Testis (tissue), 2 donors: ENCODE measurements at regions not wholly inside any gene's neighbourhood (a gene's known extent, or its start where the extent isn't known, plus 50 kb on each side); places are given as distances from the start of the nearest gene placed in this dataset.

Source experiments
- DNase-seq: peaks from one replicate; pipeline ENCODE4 v3.0.0-alpha.2; 2019
- H3K27ac ChIP-seq, 2 donors: fragments of 200-600 bp; sonication (generic); one replicate each; pipeline ENCODE4 v1.5.1; 2019
- H3K27me3 ChIP-seq: fragments of 200-600 bp; sonication (generic); one replicate; pipeline ENCODE4 v1.5.1; 2019
- H3K36me3 ChIP-seq: fragments of 200-600 bp; sonication (generic); one replicate; pipeline ENCODE4 v1.5.1; 2017; ENCODE audit warnings: low read depth; ENCODE audit errors: missing control alignments
- H3K4me1 ChIP-seq: fragments of 200-600 bp; sonication (generic); one replicate; pipeline ENCODE4 v1.5.1; 2019
- H3K4me3 ChIP-seq, 2 donors: fragments of 200-600 bp; sonication (generic); one replicate each; pipeline ENCODE4 v1.5.1; 2017 to 2019
- H3K9me3 ChIP-seq: fragments of 200-600 bp; sonication (generic); one replicate; pipeline ENCODE4 v1.5.1; 2017
- POLR2A ChIP-seq: fragments of 450-650 bp; IDR thresholded peaks from one replicate; pipeline ENCODE4 v1.6.1; 2017; ENCODE audit warnings: antibody characterized with exemption, mild to moderate bottlenecking, moderate library complexity
- WGBS, 2 donors: methylation state at CpG; one replicate each; pipeline ENCODE4 v1.1.5; 2018; 5-methylcytosine and 5-hydroxymethylcytosine counted together
- intact Hi-C: fragments of 100-400 bp; cut with DNase I; formaldehyde crosslinking; loops from one replicate; pipeline ENCODE4 v1.15.1; 2023; ENCODE audit warnings: low total_unique reads
- TF ChIP-seq, protein P1 (sequence below), 3 experiments: fragments of 450-650 bp in 2 of 3; fragments of 200-600 bp in 1 of 3; sonication (generic) in 1 of 3; IDR thresholded peaks; one replicate each; pipeline ENCODE4 v1.5.1; 2016 to 2019; ENCODE audit warnings: antibody characterized with exemption in 3 of 3, mild to moderate bottlenecking in 2 of 3, moderate library complexity in 1 of 3

DNA sequence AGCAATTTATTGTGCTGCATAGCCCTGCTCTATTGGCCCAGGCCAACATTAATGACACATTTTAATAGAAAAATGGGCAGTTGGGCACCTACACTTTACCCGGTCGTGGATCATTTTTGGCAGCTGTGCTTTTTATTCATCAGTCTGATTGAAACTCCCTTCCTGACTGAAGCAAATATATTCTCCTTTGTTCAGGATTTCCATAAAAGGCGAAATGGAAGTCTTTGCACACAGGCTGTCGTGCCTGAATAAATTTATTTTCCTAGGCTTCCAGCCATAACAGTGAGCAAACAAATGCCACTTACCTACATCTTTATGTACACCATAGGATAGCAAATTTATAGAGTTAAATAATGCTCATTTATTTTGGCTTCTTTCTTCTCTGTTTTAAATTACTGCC lies 480.7 kb upstream of the DCN start:
- no peak for TF ChIP-seq POLR2A
- TF ChIP-seq, protein P1, sequence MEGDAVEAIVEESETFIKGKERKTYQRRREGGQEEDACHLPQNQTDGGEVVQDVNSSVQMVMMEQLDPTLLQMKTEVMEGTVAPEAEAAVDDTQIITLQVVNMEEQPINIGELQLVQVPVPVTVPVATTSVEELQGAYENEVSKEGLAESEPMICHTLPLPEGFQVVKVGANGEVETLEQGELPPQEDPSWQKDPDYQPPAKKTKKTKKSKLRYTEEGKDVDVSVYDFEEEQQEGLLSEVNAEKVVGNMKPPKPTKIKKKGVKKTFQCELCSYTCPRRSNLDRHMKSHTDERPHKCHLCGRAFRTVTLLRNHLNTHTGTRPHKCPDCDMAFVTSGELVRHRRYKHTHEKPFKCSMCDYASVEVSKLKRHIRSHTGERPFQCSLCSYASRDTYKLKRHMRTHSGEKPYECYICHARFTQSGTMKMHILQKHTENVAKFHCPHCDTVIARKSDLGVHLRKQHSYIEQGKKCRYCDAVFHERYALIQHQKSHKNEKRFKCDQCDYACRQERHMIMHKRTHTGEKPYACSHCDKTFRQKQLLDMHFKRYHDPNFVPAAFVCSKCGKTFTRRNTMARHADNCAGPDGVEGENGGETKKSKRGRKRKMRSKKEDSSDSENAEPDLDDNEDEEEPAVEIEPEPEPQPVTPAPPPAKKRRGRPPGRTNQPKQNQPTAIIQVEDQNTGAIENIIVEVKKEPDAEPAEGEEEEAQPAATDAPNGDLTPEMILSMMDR (IDR thresholded peaks at IDR 0.05) = no peak
- Histone ChIP-seq H3K9me3 (no peaks in the 10 kb centered on the region), H3K4me1 (no peaks in the 10 kb centered on the region), H3K27ac (no peak overlapping the region), H3K27me3 (no peaks in the 10 kb centered on the region), H3K36me3 (no peaks in the 10 kb centered on the region), H3K4me3 (no peak overlapping the region)
- intact Hi-C loops = no loop called here
- 79 to 92% methylated on average over 4 of the region's 4 CpGs for WGBS, 2 donors
- no peak for DNase-seq

DNA sequence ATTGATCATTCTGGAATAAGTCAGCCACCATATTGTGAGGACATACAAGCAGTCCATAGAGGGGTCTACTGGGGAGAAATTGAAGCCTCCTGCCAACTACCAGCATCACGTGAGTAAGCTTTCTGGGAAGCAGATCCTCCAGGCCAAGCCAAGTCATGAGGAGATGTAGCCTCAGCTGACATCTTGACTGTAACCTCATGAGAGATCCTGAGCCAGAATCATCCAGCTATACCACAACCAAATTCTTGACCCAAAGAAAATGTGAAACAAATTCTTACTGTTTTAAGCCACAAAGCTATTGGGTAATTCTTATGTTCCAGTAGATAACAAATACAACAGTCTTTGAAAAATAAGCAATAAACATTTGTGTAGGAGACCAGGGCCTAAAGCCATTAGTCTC lies 479.4 kb upstream of the DCN start:
- no peak overlapping the region for H3K27ac ChIP-seq
- H3K36me3 ChIP-seq = no peaks in the 10 kb centered on the region
- no peaks in the 10 kb centered on the region for H3K9me3 ChIP-seq
- TF ChIP-seq, protein P1 (IDR thresholded peaks at IDR 0.05) = no peak
- TF ChIP-seq POLR2A = no peak
- intact Hi-C loops = no loop called here
- H3K4me1 ChIP-seq = no peaks in the 10 kb centered on the region
- DNase-seq = no peak
- H3K4me3 ChIP-seq = no peak overlapping the region
- H3K27me3 ChIP-seq = no peaks in the 10 kb centered on the region
- WGBS, 2 donors = 78 to 80% methylated on average over 1 of the region's 1 CpG

DNA sequence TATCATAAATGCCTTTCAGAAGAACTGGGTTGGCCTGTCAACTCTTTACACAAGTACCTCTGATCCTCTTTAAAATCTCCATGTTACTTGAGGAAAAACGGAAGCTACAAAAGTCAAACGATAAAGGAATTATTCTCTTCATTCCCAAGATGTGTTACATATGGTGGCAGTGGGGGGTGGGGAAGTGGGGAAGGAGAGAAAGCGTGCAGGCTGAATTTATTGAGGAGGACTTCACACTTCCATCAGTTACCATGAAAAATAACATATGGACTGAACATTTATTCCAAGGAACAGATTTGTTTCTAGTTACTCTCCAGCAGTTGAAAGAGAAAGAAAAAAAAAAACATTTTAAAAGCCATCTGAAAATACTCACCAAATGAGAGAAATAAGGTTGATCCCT lies 474.4 kb upstream of the DCN start:
- H3K36me3 ChIP-seq = no peaks in the 10 kb centered on the region
- H3K27ac ChIP-seq = no peak overlapping the region
- TF ChIP-seq, protein P1 (IDR thresholded peaks at IDR 0.05) = no peak
- no peak for TF ChIP-seq POLR2A
- intact Hi-C loops = no loop called here
- H3K4me3 ChIP-seq = no peak overlapping the region
- DNase-seq = no peak
- no peaks in the 10 kb centered on the region for H3K4me1 ChIP-seq
- 86 to 90% methylated on average over 3 of the region's 3 CpGs for WGBS, 2 donors
- H3K27me3 ChIP-seq = no peaks in the 10 kb centered on the region
- H3K9me3 ChIP-seq = no peaks in the 10 kb centered on the region

DNA sequence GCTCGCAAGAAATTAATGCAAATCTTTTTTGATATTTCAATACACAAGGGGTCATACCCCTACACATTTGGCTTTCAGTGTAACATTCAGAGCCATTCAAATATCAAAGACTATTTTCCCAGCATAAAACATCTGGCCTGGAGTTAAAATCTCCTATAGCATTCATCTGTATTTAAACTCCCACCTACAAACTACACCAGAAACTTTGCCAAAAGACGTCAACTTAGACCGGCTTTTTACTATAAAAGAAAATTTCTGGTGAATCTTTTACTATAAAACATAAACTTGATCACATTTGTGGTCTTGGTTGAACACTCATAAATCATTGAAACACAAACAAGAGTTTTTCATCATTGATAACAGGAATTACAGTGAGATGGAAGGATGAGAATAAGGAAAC lies 473.3 kb upstream of the DCN start:
- Histone ChIP-seq H3K27me3 (no peaks in the 10 kb centered on the region), H3K4me1 (no peaks in the 10 kb centered on the region), H3K4me3 (no peak overlapping the region), H3K27ac (no peak overlapping the region), H3K36me3 (no peaks in the 10 kb centered on the region), H3K9me3 (no peaks in the 10 kb centered on the region)
- no peak for TF ChIP-seq POLR2A
- TF ChIP-seq, protein P1 (IDR thresholded peaks at IDR 0.05) = no peak
- intact Hi-C loops = no loop called here
- WGBS, 2 donors = 94 to 96% methylated on average over 3 of the region's 3 CpGs
- no peak for DNase-seq

DNA sequence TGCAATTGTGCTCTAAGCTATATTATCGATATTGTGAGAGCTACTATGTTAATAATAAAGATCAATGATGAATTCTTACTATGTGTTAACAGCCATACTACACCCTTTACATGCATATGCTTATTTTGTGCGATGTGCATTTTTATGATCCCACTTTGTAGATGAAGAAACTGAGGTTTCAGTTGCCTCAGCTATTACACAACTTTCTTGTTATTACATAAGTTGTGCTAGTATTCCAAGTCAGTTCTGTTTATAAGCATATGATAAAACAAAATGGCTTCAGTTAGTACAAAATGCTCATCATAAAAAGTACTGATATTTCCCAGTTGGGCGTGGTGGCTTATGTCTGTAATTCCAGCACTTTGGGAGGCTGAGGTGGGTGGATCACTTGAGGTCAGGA lies 471.5 kb upstream of the DCN start:
- H3K27ac ChIP-seq = no peak overlapping the region
- TF ChIP-seq, protein P1 (IDR thresholded peaks at IDR 0.05) = no peak
- no peak for TF ChIP-seq POLR2A
- no peak for DNase-seq
- no peaks in the 10 kb centered on the region for H3K27me3 ChIP-seq
- H3K36me3 ChIP-seq = no peaks in the 10 kb centered on the region
- intact Hi-C loops = no loop called here
- no peak overlapping the region for H3K4me3 ChIP-seq
- WGBS, 2 donors = 89 to 93% methylated on average over 3 of the region's 3 CpGs
- no peaks in the 10 kb centered on the region for H3K9me3 ChIP-seq
- no peaks in the 10 kb centered on the region for H3K4me1 ChIP-seq
